ENCODE measurements at regions not wholly inside any gene's neighbourhood (a gene's known extent, or its start where the extent isn't known, plus 50 kb on each side); places are given as distances from the start of the nearest gene placed in this dataset.

DNA sequence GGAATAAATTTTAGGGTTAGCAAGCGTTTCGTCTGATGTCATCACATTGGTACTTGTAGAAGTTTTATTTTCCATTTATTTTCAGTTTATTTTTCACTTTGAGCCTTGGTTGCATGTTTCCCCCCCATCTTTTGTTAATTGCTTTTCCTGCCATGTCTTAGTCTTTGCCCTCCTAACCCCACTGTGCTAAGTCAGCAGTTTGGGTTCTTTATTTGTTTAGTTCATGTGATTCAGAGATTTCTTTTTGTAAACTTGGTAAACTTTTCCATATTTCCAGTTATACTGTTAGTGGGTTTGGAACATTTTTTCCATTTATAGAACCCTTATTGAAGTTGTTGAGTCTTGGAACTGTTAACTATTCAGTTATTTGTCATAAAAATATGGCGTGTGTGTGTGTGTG is 252.9 kb upstream of the ANKH start:
- TF ChIP-seq, protein P1, sequence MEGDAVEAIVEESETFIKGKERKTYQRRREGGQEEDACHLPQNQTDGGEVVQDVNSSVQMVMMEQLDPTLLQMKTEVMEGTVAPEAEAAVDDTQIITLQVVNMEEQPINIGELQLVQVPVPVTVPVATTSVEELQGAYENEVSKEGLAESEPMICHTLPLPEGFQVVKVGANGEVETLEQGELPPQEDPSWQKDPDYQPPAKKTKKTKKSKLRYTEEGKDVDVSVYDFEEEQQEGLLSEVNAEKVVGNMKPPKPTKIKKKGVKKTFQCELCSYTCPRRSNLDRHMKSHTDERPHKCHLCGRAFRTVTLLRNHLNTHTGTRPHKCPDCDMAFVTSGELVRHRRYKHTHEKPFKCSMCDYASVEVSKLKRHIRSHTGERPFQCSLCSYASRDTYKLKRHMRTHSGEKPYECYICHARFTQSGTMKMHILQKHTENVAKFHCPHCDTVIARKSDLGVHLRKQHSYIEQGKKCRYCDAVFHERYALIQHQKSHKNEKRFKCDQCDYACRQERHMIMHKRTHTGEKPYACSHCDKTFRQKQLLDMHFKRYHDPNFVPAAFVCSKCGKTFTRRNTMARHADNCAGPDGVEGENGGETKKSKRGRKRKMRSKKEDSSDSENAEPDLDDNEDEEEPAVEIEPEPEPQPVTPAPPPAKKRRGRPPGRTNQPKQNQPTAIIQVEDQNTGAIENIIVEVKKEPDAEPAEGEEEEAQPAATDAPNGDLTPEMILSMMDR (IDR thresholded peaks at IDR 0.05), result no peak
- TF ChIP-seq POLR2A (IDR thresholded peaks at IDR 0.05), result no peak

Data from testis (tissue), 2 donors.